ENCODE measurements at regions not wholly inside any gene's neighbourhood (a gene's known extent, or its start where the extent isn't known, plus 50 kb on each side); places are given as distances from the start of the nearest gene placed in this dataset.

- no peak for DNase-seq
These were observed 418.0 kb upstream of the IMPG1 start for GRCh38 chr6:76490456-76490855.

- no peak for DNase-seq
These were observed 408.6 kb upstream of the IMPG1 start for GRCh38 chr6:76481101-76481500.

- no peak for DNase-seq
These were observed 400.4 kb upstream of the IMPG1 start for GRCh38 chr6:76472858-76473257.

GRCh38 chr6:76466286-76466685 lies 393.8 kb upstream of the IMPG1 start:
- DNase-seq: no peak

- no peak for DNase-seq
These were observed 392.9 kb upstream of the IMPG1 start for GRCh38 chr6:76465410-76465809.

GRCh38 chr6:76453270-76453669 lies 380.8 kb upstream of the IMPG1 start:
- DNase-seq: no peak

GRCh38 chr6:76451926-76452709 lies 379.7 kb upstream of the IMPG1 start:
- DNase-seq: no peak

GRCh38 chr6:76448109-76448508 lies 375.6 kb upstream of the IMPG1 start:
- no peak for DNase-seq

GRCh38 chr6:76441875-76442274 lies 369.4 kb upstream of the IMPG1 start:
- DNase-seq: no peak

- DNase-seq: no peak
These were observed 367.3 kb upstream of the IMPG1 start for GRCh38 chr6:76439811-76440210.

- DNase-seq: no peak
These were observed 366.3 kb upstream of the IMPG1 start for GRCh38 chr6:76438768-76439167.

- no peak for DNase-seq
These were observed 362.7 kb upstream of the IMPG1 start for GRCh38 chr6:76435174-76435573.

- DNase-seq: no peak
These were observed 350.2 kb upstream of the IMPG1 start for GRCh38 chr6:76422511-76423213.

- no peak for DNase-seq
These were observed 347.6 kb upstream of the IMPG1 start for GRCh38 chr6:76420094-76420493.

- no peak for DNase-seq
These were observed 346.2 kb upstream of the IMPG1 start for GRCh38 chr6:76418560-76419223.

- no peak for DNase-seq
These were observed 344.6 kb upstream of the IMPG1 start for GRCh38 chr6:76416821-76417605.

- no peak for DNase-seq
These were observed 330.6 kb upstream of the IMPG1 start for GRCh38 chr6:76403064-76403463.

- DNase-seq: no peak
These were observed 325.5 kb upstream of the IMPG1 start for GRCh38 chr6:76397966-76398365.

GRCh38 chr6:76382201-76382600 lies 309.7 kb upstream of the IMPG1 start:
- no peak for DNase-seq

GRCh38 chr6:76381612-76382011 lies 309.1 kb upstream of the IMPG1 start:
- no peak for DNase-seq

GRCh38 chr6:76351275-76351674 lies 278.8 kb upstream of the IMPG1 start:
- no peak for DNase-seq

GRCh38 chr6:76347539-76347938 lies 275.1 kb upstream of the IMPG1 start:
- DNase-seq: no peak

GRCh38 chr6:76342611-76343160 lies 270.2 kb upstream of the IMPG1 start:
- no peak for DNase-seq

Data from activated effector memory CD4-positive, alpha-beta T cell treated with anti-CD3 and anti-CD28 coated beads, Interleukin-2, amount 50 U/mL, for 16 hours (primary cell).